ENCODE measurements at regions not wholly inside any gene's neighbourhood (a gene's known extent, or its start where the extent isn't known, plus 50 kb on each side); places are given as distances from the start of the nearest gene placed in this dataset.

DNA sequence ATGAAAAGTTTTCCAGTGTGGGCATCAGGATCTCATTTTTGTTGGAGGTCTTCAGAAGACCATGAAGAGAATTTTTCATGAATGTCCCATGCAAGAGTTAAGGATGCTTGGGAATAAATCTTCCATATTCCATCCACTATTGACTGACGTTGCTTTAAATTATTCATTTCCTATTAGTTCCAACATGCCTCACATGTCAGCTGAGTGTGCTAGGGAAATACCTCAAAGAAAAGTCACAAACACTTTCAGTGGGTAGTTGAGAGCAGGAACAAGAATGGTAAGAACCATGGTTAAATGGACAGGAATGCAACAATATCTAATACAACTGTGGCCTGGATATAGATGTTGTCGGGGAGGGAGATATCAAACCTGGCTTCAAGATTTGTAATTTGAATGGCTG lies 610.1 kb downstream of the TECRL start:
- H3K79me2 ChIP-seq (ENCODE audit: insufficient read depth, low read depth, low read length) = no peaks in the 10 kb centered on the region
- no TSS peak for BruUV-seq (replicated peaks)
- H4K20me1 ChIP-seq (ENCODE audit: insufficient read depth, low read length) = no peaks in the 10 kb centered on the region
- no peak overlapping the region for H3K4me2 ChIP-seq (ENCODE audit: low read length)
- no peak overlapping the region for H3K4me3 ChIP-seq (ENCODE audit: low read depth, low read length, poor library complexity, severe bottlenecking)
- TF ChIP-seq, protein P1, sequence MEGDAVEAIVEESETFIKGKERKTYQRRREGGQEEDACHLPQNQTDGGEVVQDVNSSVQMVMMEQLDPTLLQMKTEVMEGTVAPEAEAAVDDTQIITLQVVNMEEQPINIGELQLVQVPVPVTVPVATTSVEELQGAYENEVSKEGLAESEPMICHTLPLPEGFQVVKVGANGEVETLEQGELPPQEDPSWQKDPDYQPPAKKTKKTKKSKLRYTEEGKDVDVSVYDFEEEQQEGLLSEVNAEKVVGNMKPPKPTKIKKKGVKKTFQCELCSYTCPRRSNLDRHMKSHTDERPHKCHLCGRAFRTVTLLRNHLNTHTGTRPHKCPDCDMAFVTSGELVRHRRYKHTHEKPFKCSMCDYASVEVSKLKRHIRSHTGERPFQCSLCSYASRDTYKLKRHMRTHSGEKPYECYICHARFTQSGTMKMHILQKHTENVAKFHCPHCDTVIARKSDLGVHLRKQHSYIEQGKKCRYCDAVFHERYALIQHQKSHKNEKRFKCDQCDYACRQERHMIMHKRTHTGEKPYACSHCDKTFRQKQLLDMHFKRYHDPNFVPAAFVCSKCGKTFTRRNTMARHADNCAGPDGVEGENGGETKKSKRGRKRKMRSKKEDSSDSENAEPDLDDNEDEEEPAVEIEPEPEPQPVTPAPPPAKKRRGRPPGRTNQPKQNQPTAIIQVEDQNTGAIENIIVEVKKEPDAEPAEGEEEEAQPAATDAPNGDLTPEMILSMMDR (conservative IDR thresholded peaks at IDR 0.05; ENCODE audit: low read length) = no peak
- no peak for TF ChIP-seq EZH2phosphoT487 (IDR thresholded peaks at IDR 0.05; ENCODE audit: borderline replicate concordance, low read depth, low read length)
- no peak overlapping the region for H2AFZ ChIP-seq (ENCODE audit: low read length)
- ChIA-PET CTCF (ENCODE audit: unreplicated experiment) (no interaction called here), POLR2A (interaction anchor here (0.6 kb wide), 1 partner anchor 456 kb away, joined by 3 read pairs; no protein-coding TSS in a partner anchor)
- no peak for DNase-seq (ENCODE audit: low spot score)
- no peak overlapping the region for H3K27ac ChIP-seq (ENCODE audit: low read depth, low read length, poor library complexity, severe bottlenecking)
- H3K36me3 ChIP-seq (ENCODE audit: insufficient read depth, low read length) = no peaks in the 10 kb centered on the region
- no peaks in the 10 kb centered on the region for H3K9me2 ChIP-seq (ENCODE audit: insufficient read depth, low read length)
- no peaks in the 10 kb centered on the region for H3K4me1 ChIP-seq (ENCODE audit: insufficient read depth, low read length, poor library complexity, severe bottlenecking)
- intact Hi-C loops (cut with micrococcal nuclease; ENCODE audit: unreplicated experiment) = no loop called here
- H3K9me3 ChIP-seq (ENCODE audit: low read length) = no peaks in the 10 kb centered on the region

DNA sequence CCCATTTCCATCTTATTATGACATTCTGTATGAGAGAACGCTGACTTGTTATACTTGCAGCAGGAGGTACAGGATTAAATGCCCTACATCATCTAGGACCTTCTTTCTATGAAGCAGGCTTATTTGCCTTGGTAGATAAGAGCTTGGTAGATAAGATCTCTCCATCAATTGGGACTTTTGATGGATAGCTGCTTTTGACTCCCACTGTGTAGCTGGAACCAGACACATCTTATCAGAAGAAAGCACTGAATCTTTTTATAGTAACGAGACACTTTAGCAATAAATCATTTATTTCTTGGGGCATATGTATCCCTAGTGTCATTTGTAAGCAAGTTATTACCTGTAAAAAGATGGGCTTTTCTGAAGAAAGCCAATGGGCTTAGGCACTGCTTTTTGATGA lies 613.9 kb downstream of the TECRL start:
- no peak for TF ChIP-seq EZH2phosphoT487 (IDR thresholded peaks at IDR 0.05; ENCODE audit: borderline replicate concordance, low read depth, low read length)
- TF ChIP-seq, protein P1 (conservative IDR thresholded peaks at IDR 0.05; ENCODE audit: low read length) = no peak
- no TSS peak for BruUV-seq (replicated peaks)
- H3K36me3 ChIP-seq (ENCODE audit: insufficient read depth, low read length) = no peaks in the 10 kb centered on the region
- no peaks in the 10 kb centered on the region for H3K4me1 ChIP-seq (ENCODE audit: insufficient read depth, low read length, poor library complexity, severe bottlenecking)
- H4K20me1 ChIP-seq (ENCODE audit: insufficient read depth, low read length) = no peaks in the 10 kb centered on the region
- no peaks in the 10 kb centered on the region for H3K79me2 ChIP-seq (ENCODE audit: insufficient read depth, low read depth, low read length)
- intact Hi-C loops (cut with micrococcal nuclease; ENCODE audit: unreplicated experiment) = no loop called here
- ChIA-PET POLR2A (interaction anchor here (0.9 kb wide), 1 partner anchor 12 kb away, joined by 5 read pairs; no protein-coding TSS in a partner anchor), CTCF (ENCODE audit: unreplicated experiment) (no interaction called here)
- no peak overlapping the region for H2AFZ ChIP-seq (ENCODE audit: low read length)
- DNase-seq (ENCODE audit: low spot score) = no peak
- H3K4me3 ChIP-seq (ENCODE audit: low read depth, low read length, poor library complexity, severe bottlenecking) = no peak overlapping the region
- H3K9me3 ChIP-seq (ENCODE audit: low read length) = no peaks in the 10 kb centered on the region
- no peak overlapping the region for H3K4me2 ChIP-seq (ENCODE audit: low read length)
- H3K27ac ChIP-seq (ENCODE audit: low read depth, low read length, poor library complexity, severe bottlenecking) = no peak overlapping the region
- H3K9me2 ChIP-seq (ENCODE audit: insufficient read depth, low read length) = no peaks in the 10 kb centered on the region

DNA sequence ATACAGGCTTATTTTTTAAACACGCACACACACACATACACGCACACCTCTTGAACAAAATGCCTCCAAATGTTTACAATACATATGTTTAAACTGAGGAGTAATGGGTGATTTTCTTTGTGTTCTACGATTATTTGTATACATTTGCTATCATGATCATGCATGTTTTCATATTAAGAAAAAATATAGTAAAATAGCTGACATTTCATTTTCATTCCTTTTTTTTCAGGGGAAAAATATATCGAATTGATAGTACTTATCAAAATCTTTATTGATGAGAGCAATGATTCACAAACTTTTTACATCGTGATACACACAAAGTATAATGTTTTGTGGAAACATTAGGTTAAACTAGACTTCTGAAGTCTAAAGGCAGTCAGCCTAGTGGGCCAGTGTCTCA lies 618.9 kb downstream of the TECRL start:
- no peak overlapping the region for H2AFZ ChIP-seq (ENCODE audit: low read length)
- H3K4me2 ChIP-seq (ENCODE audit: low read length) = no peak overlapping the region
- intact Hi-C loops (cut with micrococcal nuclease; ENCODE audit: unreplicated experiment) = no loop called here
- TF ChIP-seq, protein P1 (conservative IDR thresholded peaks at IDR 0.05; ENCODE audit: low read length) = no peak
- TF ChIP-seq EZH2phosphoT487 (IDR thresholded peaks at IDR 0.05; ENCODE audit: borderline replicate concordance, low read depth, low read length) = no peak
- no peak for DNase-seq (ENCODE audit: low spot score)
- POLR2A ChIA-PET = no interaction called here
- H3K4me3 ChIP-seq (ENCODE audit: low read depth, low read length, poor library complexity, severe bottlenecking) = no peak overlapping the region
- H3K27ac ChIP-seq (ENCODE audit: low read depth, low read length, poor library complexity, severe bottlenecking) = no peak overlapping the region
- BruUV-seq (replicated peaks) = no TSS peak
- H4K20me1 ChIP-seq (ENCODE audit: insufficient read depth, low read length) = no peaks in the 10 kb centered on the region
- H3K4me1 ChIP-seq (ENCODE audit: insufficient read depth, low read length, poor library complexity, severe bottlenecking) = no peaks in the 10 kb centered on the region
- H3K79me2 ChIP-seq (ENCODE audit: insufficient read depth, low read depth, low read length) = no peaks in the 10 kb centered on the region
- CTCF ChIA-PET (ENCODE audit: unreplicated experiment) = no interaction called here
- no peaks in the 10 kb centered on the region for H3K9me2 ChIP-seq (ENCODE audit: insufficient read depth, low read length)
- no peaks in the 10 kb centered on the region for H3K36me3 ChIP-seq (ENCODE audit: insufficient read depth, low read length)
- H3K9me3 ChIP-seq (ENCODE audit: low read length) = no peaks in the 10 kb centered on the region

Measured in OCI-LY7 (cell line).